Heart left ventricle (tissue), 16 donors: ENCODE measurements at regions not wholly inside any gene's neighbourhood (a gene's known extent, or its start where the extent isn't known, plus 50 kb on each side); places are given as distances from the start of the nearest gene placed in this dataset.
A peak's percentile ranks its signal among the peaks of the same experiment; 100 is the strongest.

Experiments
- ATAC-seq, 4 donors: fragments of 200-7000 bp; cut with Tn5 transposase; one replicate each; pipeline ENCODE4 v1.9.1; 2020 to 2022; ENCODE audit warnings: moderate library complexity in 4 of 4, mild to moderate bottlenecking in 3 of 4, moderate number of reproducible peaks in 1 of 4
- DNase-seq, 5 donors: peaks; one replicate each; pipeline ENCODE4 v3.0.0-alpha.2; 2020
- H3K27ac ChIP-seq, 12 donors: fragments of 200-600 bp; sonication (generic) in 4 of 12; one replicate each; pipeline versions ENCODE4 v1.5.0 to v1.8.0; 2016 to 2022; ENCODE audit warnings: mild to moderate bottlenecking in 2 of 12
- H3K27me3 ChIP-seq, 9 donors: fragments of 200-600 bp; sonication (generic) in 2 of 9; one replicate each; pipeline versions ENCODE4 v1.5.1 to v1.8.0; 2016 to 2022; ENCODE audit warnings: mild to moderate bottlenecking in 3 of 9
- H3K36me3 ChIP-seq, 9 donors: fragments of 200-600 bp; sonication (generic) in 2 of 9; one replicate each; pipeline versions ENCODE4 v1.5.0 to v1.8.0; 2018 to 2022; ENCODE audit warnings: mild to moderate bottlenecking in 2 of 9
- H3K4me1 ChIP-seq, 12 donors: fragments of 200-600 bp; sonication (generic) in 4 of 12; one replicate each; pipeline versions ENCODE4 v1.5.0 to v1.8.0; 2016 to 2022; ENCODE audit warnings: mild to moderate bottlenecking in 3 of 12
- H3K4me3 ChIP-seq, 12 donors: fragments of 200-600 bp; sonication (generic) in 4 of 12; one replicate each; pipeline versions ENCODE4 v1.5.0 to v1.8.0; 2017 to 2022; ENCODE audit warnings: mild to moderate bottlenecking in 9 of 12, moderate library complexity in 4 of 12
- H3K9me3 ChIP-seq, 12 donors: fragments of 200-600 bp; sonication (generic) in 4 of 12; one replicate each; pipeline versions ENCODE4 v1.5.0 to v1.8.0; 2016 to 2022; ENCODE audit warnings: mild to moderate bottlenecking in 1 of 12
- POLR2A ChIP-seq, 2 donors: fragments of 450-650 bp; IDR thresholded peaks; one replicate each; pipeline ENCODE4 v1.6.1; 2017; ENCODE audit warnings: antibody characterized with exemption in 2 of 2, mild to moderate bottlenecking in 2 of 2, moderate library complexity in 2 of 2
- WGBS, 4 donors: extraction: QIAGEN DNeasy Blood & Tissue Kit in 2 of 4; methylation state at CpG; one replicate each; pipeline versions ENCODE4 v1.1.5 to v1.1.7; 2013 to 2018; 5-methylcytosine and 5-hydroxymethylcytosine counted together
- intact Hi-C, 10 donors: fragments of 100-400 bp; cut with DNase I; formaldehyde crosslinking; loops; one replicate each; pipeline versions ENCODE4 v1.11.1 to v1.14.2; 2022
- TF ChIP-seq, protein P1 (sequence below), 12 donors: fragments of 200-600 bp; sonication (generic) in 4 of 12; IDR thresholded peaks; one replicate each; pipeline versions ENCODE4 v1.5.0 to v1.8.0; 2018 to 2022; ENCODE audit warnings: antibody characterized with exemption in 12 of 12, mild to moderate bottlenecking in 5 of 12
- donor health status: ischemic (EF 13 %, LVEDD 7.1; RV severe dilation, severe dysfunction).
- donor health status: healthy with polysubstance abuse.
- donor health status: DM: no; HTN: yes; CAD: no.
- donor health status: DM: no; HTN: no; CAD: no.
- donor health status: ischemic (EF 25% LVEDD 6.9; RV normal size, moderate dysfunction).
- donor health status: ischemic (EF 25% LVEDD 5.7; RV mildly dilated, moderate dysfunction).
- donor health status: healthy.
- donor health status: DM: yes; HTN: yes; CAD: no.
- donor health status: ischemic (EF 35%, LVEDD 5.7; RV mildly dilated, moderate dysfunction).
- donor health status: nonischemic (EF 11% LVEDD 7.7; RV severe dilation, severe dysfunction).
- donor health status: DM: yes; HTN: yes; CAD: no.
- donor health status: PGD.
- donor health status: ischemic (EF 29% LVEDD 5.4; RV normal size, mild dysfunction).
- donor health status: nonischemic (EF 23%, LVEDD 6.1; RV moderate dilation, normal function).

DNA sequence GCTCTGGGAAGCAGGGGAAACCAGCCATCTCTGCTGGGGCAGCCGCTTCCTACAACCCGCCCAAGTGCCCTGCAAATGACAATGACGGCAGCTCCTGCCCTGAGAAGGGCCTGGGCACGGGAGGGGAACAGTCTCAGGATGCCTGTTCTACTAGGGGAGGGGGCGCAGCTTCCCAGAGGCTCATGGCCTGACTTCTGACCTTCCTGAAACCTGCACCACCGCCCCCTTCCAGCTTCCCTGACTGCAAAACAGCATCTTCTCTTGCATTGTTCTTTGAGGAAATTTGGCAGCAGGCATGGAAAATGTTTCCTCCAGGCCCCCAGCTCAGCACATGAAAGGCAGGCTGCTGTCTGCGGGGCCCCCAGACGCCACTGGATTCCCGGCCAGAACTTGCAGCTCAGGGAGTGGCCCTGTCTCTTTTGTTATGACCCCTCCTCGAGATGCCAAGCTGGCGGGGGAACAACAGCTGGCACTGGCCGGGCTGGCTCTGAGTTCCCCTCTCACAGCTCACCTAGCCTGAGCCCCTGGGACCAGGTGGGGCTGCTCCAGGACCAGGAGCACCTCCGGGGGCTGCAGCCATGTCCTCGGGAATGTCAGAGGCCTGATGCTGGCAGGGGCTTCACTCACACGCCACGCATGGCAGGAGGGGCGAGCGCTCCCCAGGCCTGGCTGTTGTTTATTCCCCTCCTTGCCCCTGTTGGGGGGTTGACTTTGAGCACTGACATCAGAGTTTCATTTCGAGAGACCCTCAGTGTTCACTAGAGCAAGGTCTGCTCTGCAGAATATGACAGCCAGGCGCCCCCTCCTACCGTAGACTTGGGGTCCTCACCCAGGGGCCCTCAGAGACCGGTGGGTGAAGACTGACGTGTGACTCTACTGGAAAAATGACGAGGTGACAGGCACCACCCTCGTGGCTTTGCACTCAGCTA lies 62.7 kb downstream of the CALML3 start:
- TF ChIP-seq POLR2A (IDR thresholded peaks at IDR 0.05): no peak
- Histone ChIP-seq H3K27ac (peak overlapping the region in 7 of 12 donors; percentile 5 to 64 (median 42)), H3K4me1 (peaks cover 0 to 49% (median 12%) of the 10 kb centered on the region in 12 donors), H3K9me3 (peaks cover 0 to under 1% (median 0%) of the 10 kb centered on the region in 12 donors), H3K36me3 (no peaks in the 10 kb centered on the region), H3K27me3 (peaks cover 0 to 11% (median 0%) of the 10 kb centered on the region in 9 donors), H3K4me3 (no peak overlapping the region)
- ATAC-seq (peak; percentile 21 to 76 (median 56)), DNase-seq (peak; percentile 63 to 77 (median 65))
- WGBS, 4 donors: 46 to 55% (median 55%) methylated on average over 25 of the region's 25 CpGs
- intact Hi-C loops: no loop called here

GRCh38 chr10:5588080-5588453 lies 63.3 kb downstream of the CALML3 start:
- TF ChIP-seq, protein P1, sequence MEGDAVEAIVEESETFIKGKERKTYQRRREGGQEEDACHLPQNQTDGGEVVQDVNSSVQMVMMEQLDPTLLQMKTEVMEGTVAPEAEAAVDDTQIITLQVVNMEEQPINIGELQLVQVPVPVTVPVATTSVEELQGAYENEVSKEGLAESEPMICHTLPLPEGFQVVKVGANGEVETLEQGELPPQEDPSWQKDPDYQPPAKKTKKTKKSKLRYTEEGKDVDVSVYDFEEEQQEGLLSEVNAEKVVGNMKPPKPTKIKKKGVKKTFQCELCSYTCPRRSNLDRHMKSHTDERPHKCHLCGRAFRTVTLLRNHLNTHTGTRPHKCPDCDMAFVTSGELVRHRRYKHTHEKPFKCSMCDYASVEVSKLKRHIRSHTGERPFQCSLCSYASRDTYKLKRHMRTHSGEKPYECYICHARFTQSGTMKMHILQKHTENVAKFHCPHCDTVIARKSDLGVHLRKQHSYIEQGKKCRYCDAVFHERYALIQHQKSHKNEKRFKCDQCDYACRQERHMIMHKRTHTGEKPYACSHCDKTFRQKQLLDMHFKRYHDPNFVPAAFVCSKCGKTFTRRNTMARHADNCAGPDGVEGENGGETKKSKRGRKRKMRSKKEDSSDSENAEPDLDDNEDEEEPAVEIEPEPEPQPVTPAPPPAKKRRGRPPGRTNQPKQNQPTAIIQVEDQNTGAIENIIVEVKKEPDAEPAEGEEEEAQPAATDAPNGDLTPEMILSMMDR (IDR thresholded peaks at IDR 0.05): no peak
- no peak for TF ChIP-seq POLR2A (IDR thresholded peaks at IDR 0.05)
- WGBS, 4 donors: 95 to 96% (median 95%) methylated on average over 6 of the region's 6 CpGs
- intact Hi-C loops: no loop called here
- no peak overlapping the region for H3K4me3 ChIP-seq
- peaks cover 0 to 11% (median 0%) of the 10 kb centered on the region in 9 donors for H3K27me3 ChIP-seq
- H3K36me3 ChIP-seq: no peaks in the 10 kb centered on the region
- ATAC-seq (no peak), DNase-seq (no peak)
- peak overlapping the region in 2 of 12 donors; percentile 19 to 64 for H3K27ac ChIP-seq
- no peaks in the 10 kb centered on the region for H3K9me3 ChIP-seq
- peaks cover 0 to 49% (median 12%) of the 10 kb centered on the region in 12 donors for H3K4me1 ChIP-seq

GRCh38 chr10:5588603-5589002 lies 63.8 kb downstream of the CALML3 start:
- intact Hi-C loops: no loop called here
- TF ChIP-seq POLR2A (IDR thresholded peaks at IDR 0.05): no peak
- TF ChIP-seq, protein P1 (IDR thresholded peaks at IDR 0.05): no peak
- H3K27ac ChIP-seq: no peak overlapping the region
- H3K36me3 ChIP-seq: no peaks in the 10 kb centered on the region
- no peak for DNase-seq
- WGBS, 4 donors: 76 to 80% (median 79%) methylated on average over 5 of the region's 5 CpGs
- no peaks in the 10 kb centered on the region for H3K9me3 ChIP-seq
- peaks cover 0 to 6% (median 0%) of the 10 kb centered on the region in 9 donors for H3K27me3 ChIP-seq
- H3K4me3 ChIP-seq: no peak overlapping the region
- peaks cover 0 to 49% (median 12%) of the 10 kb centered on the region in 12 donors for H3K4me1 ChIP-seq
- ATAC-seq: no peak
